ENCODE measurements at regions not wholly inside any gene's neighbourhood (a gene's known extent, or its start where the extent isn't known, plus 50 kb on each side); places are given as distances from the start of the nearest gene placed in this dataset.

DNA sequence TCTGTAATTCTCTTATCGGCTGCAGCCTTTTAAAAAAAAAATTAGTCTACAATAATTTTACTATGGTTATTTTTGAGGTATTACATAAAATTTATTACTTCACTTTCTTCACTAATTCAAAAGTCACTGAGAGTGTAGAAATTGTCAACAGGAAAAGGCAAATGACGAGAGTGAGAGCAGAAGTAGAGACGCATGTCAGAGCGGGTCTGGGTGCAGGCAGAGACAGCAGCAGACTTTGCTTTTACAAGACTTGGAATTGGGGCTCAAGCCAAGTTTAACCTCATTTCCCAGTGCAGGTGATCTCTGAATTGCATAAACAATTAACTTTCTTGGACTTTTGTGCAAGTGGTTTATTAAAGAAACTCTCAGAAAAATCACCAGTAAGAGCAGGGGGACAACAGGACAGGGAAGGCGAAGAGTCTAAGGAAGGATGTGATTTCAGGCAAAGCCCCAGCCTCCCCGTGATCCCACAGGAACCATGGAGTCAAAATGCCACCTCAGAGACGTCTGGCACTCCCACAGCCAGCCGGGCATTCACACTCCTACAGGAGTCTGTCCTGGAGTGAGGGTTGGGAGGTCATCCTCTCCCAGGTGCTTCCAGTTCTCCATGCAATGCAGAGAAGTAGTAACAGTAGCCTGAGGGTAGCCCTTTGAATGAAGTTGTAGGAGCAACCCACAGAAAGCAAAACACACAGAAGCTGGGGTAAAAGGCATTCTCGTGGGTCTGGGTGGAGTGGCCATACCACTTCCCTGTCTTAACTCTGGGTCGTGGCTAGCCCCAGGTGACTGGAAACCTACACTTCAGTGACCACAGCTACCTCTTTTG, 274.0 kb upstream of the TGFBR2 start:
- TF ChIP-seq, protein P1, sequence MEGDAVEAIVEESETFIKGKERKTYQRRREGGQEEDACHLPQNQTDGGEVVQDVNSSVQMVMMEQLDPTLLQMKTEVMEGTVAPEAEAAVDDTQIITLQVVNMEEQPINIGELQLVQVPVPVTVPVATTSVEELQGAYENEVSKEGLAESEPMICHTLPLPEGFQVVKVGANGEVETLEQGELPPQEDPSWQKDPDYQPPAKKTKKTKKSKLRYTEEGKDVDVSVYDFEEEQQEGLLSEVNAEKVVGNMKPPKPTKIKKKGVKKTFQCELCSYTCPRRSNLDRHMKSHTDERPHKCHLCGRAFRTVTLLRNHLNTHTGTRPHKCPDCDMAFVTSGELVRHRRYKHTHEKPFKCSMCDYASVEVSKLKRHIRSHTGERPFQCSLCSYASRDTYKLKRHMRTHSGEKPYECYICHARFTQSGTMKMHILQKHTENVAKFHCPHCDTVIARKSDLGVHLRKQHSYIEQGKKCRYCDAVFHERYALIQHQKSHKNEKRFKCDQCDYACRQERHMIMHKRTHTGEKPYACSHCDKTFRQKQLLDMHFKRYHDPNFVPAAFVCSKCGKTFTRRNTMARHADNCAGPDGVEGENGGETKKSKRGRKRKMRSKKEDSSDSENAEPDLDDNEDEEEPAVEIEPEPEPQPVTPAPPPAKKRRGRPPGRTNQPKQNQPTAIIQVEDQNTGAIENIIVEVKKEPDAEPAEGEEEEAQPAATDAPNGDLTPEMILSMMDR (IDR thresholded peaks at IDR 0.05; ENCODE audit: low read length, missing control alignments), result no peak
- no peak overlapping the region for H3K4me3 ChIP-seq (replicated peaks; ENCODE audit: low read depth, low read length)
- DNase-seq (ENCODE audit: low read depth), result no peak

GRCh38 chr3:30333143-30333542, 273.3 kb upstream of the TGFBR2 start:
- no peak overlapping the region for H3K4me3 ChIP-seq (replicated peaks; ENCODE audit: low read depth, low read length)
- TF ChIP-seq, protein P1 (IDR thresholded peaks at IDR 0.05; ENCODE audit: low read length, missing control alignments), result no peak

GRCh38 chr3:30333903-30334302, 272.5 kb upstream of the TGFBR2 start:
- TF ChIP-seq, protein P1 (IDR thresholded peaks at IDR 0.05; ENCODE audit: low read length, missing control alignments), result no peak
- DNase-seq (ENCODE audit: low read depth), result no peak

More at GRCh38 chr3:30333143-30333542, 273.3 kb upstream of the TGFBR2 start:
- DNase-seq (ENCODE audit: low read depth), result no peak

DNA sequence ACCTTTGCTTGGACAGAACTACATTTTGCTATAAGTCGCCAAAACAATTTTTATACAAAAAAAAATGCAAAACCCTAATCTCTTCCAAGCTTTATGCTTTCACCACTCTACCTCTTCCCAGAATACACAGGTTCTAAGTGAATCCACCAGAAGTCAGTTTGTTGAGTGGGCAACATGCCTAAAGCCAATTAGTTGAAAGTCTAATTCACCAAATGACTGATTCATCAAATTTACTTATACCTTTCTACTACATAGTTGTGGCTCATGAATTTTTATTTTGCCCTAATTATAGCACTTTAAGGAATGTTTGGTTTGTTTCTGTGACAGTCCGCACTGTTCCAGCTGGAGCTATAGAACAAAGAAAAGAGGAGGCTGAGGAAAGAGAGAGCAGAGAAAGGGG, 265.9 kb upstream of the TGFBR2 start:
- TF ChIP-seq, protein P1 (IDR thresholded peaks at IDR 0.05; ENCODE audit: low read length, missing control alignments), result no peak
- DNase-seq (ENCODE audit: low read depth), result no peak
- H3K4me3 ChIP-seq (replicated peaks; ENCODE audit: low read depth, low read length), result no peak overlapping the region

More at GRCh38 chr3:30333903-30334302, 272.5 kb upstream of the TGFBR2 start:
- H3K4me3 ChIP-seq (replicated peaks; ENCODE audit: low read depth, low read length), result no peak overlapping the region

DNA sequence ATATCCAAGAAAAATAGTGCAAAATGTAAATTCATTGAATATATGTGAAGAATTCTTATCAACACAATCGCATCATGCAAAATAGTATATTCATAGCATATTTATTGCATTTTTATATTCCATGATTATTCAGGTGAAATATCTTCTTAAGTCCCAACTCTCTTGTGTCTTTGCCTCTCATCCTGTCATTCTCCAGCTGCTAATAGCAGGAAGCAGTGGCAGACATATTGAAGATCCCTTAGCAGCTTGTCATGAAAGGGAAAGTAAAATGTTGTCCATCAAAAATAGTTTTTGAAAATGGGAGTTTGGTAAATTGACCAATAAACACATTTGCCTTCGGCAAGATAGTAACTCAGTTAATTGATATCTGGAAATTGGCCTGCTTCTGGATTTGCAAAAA, 265.3 kb upstream of the TGFBR2 start:
- no peak for DNase-seq (ENCODE audit: low read depth)
- TF ChIP-seq, protein P1 (IDR thresholded peaks at IDR 0.05; ENCODE audit: low read length, missing control alignments), result no peak
- H3K4me3 ChIP-seq (replicated peaks; ENCODE audit: low read depth, low read length), result no peak overlapping the region

DNA sequence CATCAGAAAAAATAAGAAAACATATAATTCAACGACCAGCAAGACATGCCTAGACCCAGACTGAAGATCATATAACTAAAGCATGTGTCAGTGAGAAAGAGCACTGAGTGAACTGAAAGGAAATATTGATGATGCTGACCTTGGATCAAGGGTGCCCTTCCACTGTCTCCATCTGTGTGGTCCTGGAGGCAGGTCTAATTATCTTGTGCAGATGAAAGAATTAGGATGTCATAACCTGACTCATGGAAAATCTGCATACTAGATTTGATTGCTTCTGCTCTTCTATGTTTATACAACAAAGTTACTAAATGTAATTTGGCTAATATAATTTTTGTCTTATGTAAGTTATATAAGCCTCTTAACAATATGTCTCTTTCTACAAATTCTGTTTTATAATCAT, 264.6 kb upstream of the TGFBR2 start:
- TF ChIP-seq, protein P1 (IDR thresholded peaks at IDR 0.05; ENCODE audit: low read length, missing control alignments), result no peak
- no peak for DNase-seq (ENCODE audit: low read depth)
- no peak overlapping the region for H3K4me3 ChIP-seq (replicated peaks; ENCODE audit: low read depth, low read length)
